ENCODE measurements at regions not wholly inside any gene's neighbourhood (a gene's known extent, or its start where the extent isn't known, plus 50 kb on each side); places are given as distances from the start of the nearest gene placed in this dataset.

GRCh38 chr6:22067122-22067521 lies 229.7 kb downstream of the PRL start (continued):
- TF ChIP-seq, protein P1, sequence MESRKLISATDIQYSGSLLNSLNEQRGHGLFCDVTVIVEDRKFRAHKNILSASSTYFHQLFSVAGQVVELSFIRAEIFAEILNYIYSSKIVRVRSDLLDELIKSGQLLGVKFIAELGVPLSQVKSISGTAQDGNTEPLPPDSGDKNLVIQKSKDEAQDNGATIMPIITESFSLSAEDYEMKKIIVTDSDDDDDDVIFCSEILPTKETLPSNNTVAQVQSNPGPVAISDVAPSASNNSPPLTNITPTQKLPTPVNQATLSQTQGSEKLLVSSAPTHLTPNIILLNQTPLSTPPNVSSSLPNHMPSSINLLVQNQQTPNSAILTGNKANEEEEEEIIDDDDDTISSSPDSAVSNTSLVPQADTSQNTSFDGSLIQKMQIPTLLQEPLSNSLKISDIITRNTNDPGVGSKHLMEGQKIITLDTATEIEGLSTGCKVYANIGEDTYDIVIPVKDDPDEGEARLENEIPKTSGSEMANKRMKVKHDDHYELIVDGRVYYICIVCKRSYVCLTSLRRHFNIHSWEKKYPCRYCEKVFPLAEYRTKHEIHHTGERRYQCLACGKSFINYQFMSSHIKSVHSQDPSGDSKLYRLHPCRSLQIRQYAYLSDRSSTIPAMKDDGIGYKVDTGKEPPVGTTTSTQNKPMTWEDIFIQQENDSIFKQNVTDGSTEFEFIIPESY (IDR thresholded peaks at IDR 0.05; ENCODE audit: borderline replicate concordance, low read depth): no peak

GRCh38 chr6:22067671-22068070 lies 229.2 kb downstream of the PRL start:
- Histone ChIP-seq H3K27ac (ENCODE audit: low read depth in 2 of 2, low read length in 1 of 2) (peak overlapping the region in 1 of 2 experiments; percentile 41; a peak in 1 of 4 replicates), H3K4me1 (ENCODE audit: control insufficient read depth in 1 of 2, insufficient read depth in 2 of 2, low read depth in 1 of 2, low read length in 1 of 2) (peaks cover 15 to 17% of the 10 kb centered on the region in 2 experiments; a peak in 2 of 4 replicates), H3K9ac (no peak overlapping the region), H4K20me1 (ENCODE audit: insufficient read depth) (no peaks in the 10 kb centered on the region), H3K27me3 (ENCODE audit: insufficient read depth) (no peaks in the 10 kb centered on the region), H3K4me2 (no peak overlapping the region), H3K79me2 (ENCODE audit: insufficient read depth) (no peaks in the 10 kb centered on the region), H3K9me3 (no peaks in the 10 kb centered on the region), H3F3A (replicated peaks; ENCODE audit: insufficient read depth) (peaks cover 8% of the 10 kb centered on the region), H3K36me3 (replicated peaks in 1 of 2; ENCODE audit: control insufficient read depth in 1 of 2, insufficient read depth in 2 of 2, low read length in 1 of 2) (peaks cover 0 to 3% of the 10 kb centered on the region in 2 experiments), H3K9me2 (no peaks in the 10 kb centered on the region), H3K4me3 (ENCODE audit: low read depth in 2 of 2, low read length in 1 of 2) (no peak overlapping the region), H2AFZ (ENCODE audit: low read depth) (no peak overlapping the region)
- no peak for DNase-seq
- ChIA-PET POLR2A (no interaction called here), CTCF (no interaction called here)
- 98% methylated on average over 2 of the region's 2 CpGs for WGBS (ENCODE audit: low lambda C conversion rate)
- no peak for TF ChIP-seq ELF1 (IDR thresholded peaks at IDR 0.05)
- TF ChIP-seq MEF2A (IDR thresholded peaks at IDR 0.05; ENCODE audit: borderline replicate concordance, low read depth): no peak
- no peak for TF ChIP-seq TCF12 (IDR thresholded peaks at IDR 0.05)
- no peak for TF ChIP-seq RFX5 (IDR thresholded peaks at IDR 0.05; ENCODE audit: low read length)
- no peak for TF ChIP-seq RAD21 (IDR thresholded peaks at IDR 0.05; ENCODE audit: low read length)
- TF ChIP-seq, protein P2, sequence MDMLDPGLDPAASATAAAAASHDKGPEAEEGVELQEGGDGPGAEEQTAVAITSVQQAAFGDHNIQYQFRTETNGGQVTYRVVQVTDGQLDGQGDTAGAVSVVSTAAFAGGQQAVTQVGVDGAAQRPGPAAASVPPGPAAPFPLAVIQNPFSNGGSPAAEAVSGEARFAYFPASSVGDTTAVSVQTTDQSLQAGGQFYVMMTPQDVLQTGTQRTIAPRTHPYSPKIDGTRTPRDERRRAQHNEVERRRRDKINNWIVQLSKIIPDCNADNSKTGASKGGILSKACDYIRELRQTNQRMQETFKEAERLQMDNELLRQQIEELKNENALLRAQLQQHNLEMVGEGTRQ (IDR thresholded peaks at IDR 0.05; ENCODE audit: borderline replicate concordance, low read depth, low read length): no peak
- TF ChIP-seq, protein P3, sequence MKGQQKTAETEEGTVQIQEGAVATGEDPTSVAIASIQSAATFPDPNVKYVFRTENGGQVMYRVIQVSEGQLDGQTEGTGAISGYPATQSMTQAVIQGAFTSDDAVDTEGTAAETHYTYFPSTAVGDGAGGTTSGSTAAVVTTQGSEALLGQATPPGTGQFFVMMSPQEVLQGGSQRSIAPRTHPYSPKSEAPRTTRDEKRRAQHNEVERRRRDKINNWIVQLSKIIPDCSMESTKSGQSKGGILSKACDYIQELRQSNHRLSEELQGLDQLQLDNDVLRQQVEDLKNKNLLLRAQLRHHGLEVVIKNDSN (IDR thresholded peaks at IDR 0.05; ENCODE audit: borderline replicate concordance, low read depth): no peak
- TF ChIP-seq RXRA (IDR thresholded peaks at IDR 0.05; ENCODE audit: borderline replicate concordance, low read depth): no peak

GRCh38 chr6:22068561-22069305 lies 228.1 kb downstream of the PRL start:
- DNase-seq: no peak
- H3K36me3 ChIP-seq (replicated peaks in 1 of 2; ENCODE audit: control insufficient read depth in 1 of 2, insufficient read depth in 2 of 2, low read length in 1 of 2): peaks cover 0 to 3% of the 10 kb centered on the region in 2 experiments
- no peaks in the 10 kb centered on the region for H3K79me2 ChIP-seq (ENCODE audit: insufficient read depth)
- no peak overlapping the region for H3K4me2 ChIP-seq
- H3K4me3 ChIP-seq (ENCODE audit: low read depth in 2 of 2, low read length in 1 of 2): no peak overlapping the region
- peak overlapping the region in 1 of 2 experiments; percentile 47; a peak in 1 of 4 replicates for H3K27ac ChIP-seq (ENCODE audit: low read depth in 2 of 2, low read length in 1 of 2)
- ChIA-PET POLR2A (interaction anchor here (1.3 kb wide), 1 partner anchor 472 kb away, joined by 3 read pairs; no protein-coding TSS in a partner anchor), CTCF (interaction anchor here (0.6 to 1.1 kb wide), 3 partner anchors 26 to 301 kb away, joined by 3 read pairs; no protein-coding TSS in a partner anchor)
- 80% methylated on average over 4 of the region's 4 CpGs for WGBS (ENCODE audit: low lambda C conversion rate)
- H2AFZ ChIP-seq (ENCODE audit: low read depth): no peak overlapping the region
- no peak overlapping the region for H3K9ac ChIP-seq
- H3F3A ChIP-seq (replicated peaks; ENCODE audit: insufficient read depth): peaks cover 8% of the 10 kb centered on the region
- peaks cover 15 to 21% of the 10 kb centered on the region in 2 experiments; a peak in 2 of 4 replicates for H3K4me1 ChIP-seq (ENCODE audit: control insufficient read depth in 1 of 2, insufficient read depth in 2 of 2, low read depth in 1 of 2, low read length in 1 of 2)
- H3K9me3 ChIP-seq: no peaks in the 10 kb centered on the region
- H4K20me1 ChIP-seq (ENCODE audit: insufficient read depth): no peaks in the 10 kb centered on the region
- H3K9me2 ChIP-seq: no peaks in the 10 kb centered on the region
- no peaks in the 10 kb centered on the region for H3K27me3 ChIP-seq (ENCODE audit: insufficient read depth)
- TF ChIP-seq MEF2A (IDR thresholded peaks at IDR 0.05; ENCODE audit: borderline replicate concordance, low read depth) (no peak), TCF12 (IDR thresholded peaks at IDR 0.05) (no peak), GATA2 (CRISPR knock-in tag; IDR thresholded peaks at IDR 0.05) (no peak), TEAD4 (IDR thresholded peaks at IDR 0.05; ENCODE audit: borderline replicate concordance, insufficient read depth) (no peak), MAX (IDR thresholded peaks at IDR 0.05; ENCODE audit: low read depth) (no peak), MXI1 (IDR thresholded peaks at IDR 0.05; ENCODE audit: low read depth, low read length) (no peak), NRF1 (IDR thresholded peaks at IDR 0.05; ENCODE audit: low read depth, low read length) (no peak), FOXM1 (IDR thresholded peaks at IDR 0.05; ENCODE audit: low read depth) (no peak), FOSL2 (IDR thresholded peaks at IDR 0.05; ENCODE audit: borderline replicate concordance, low read depth) (no peak), SIN3A (IDR thresholded peaks at IDR 0.05; ENCODE audit: borderline replicate concordance, low read depth, low read length) (no peak), YY1 (IDR thresholded peaks at IDR 0.05; ENCODE audit: low read depth) (no peak), ELF1 (IDR thresholded peaks at IDR 0.05) (no peak)
- TF ChIP-seq, protein P3 (IDR thresholded peaks at IDR 0.05; ENCODE audit: borderline replicate concordance, low read depth): no peak
- TF ChIP-seq, protein P4, sequence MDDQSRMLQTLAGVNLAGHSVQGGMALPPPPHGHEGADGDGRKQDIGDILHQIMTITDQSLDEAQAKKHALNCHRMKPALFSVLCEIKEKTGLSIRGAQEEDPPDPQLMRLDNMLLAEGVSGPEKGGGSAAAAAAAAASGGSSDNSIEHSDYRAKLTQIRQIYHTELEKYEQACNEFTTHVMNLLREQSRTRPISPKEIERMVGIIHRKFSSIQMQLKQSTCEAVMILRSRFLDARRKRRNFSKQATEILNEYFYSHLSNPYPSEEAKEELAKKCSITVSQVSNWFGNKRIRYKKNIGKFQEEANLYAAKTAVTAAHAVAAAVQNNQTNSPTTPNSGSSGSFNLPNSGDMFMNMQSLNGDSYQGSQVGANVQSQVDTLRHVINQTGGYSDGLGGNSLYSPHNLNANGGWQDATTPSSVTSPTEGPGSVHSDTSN (IDR thresholded peaks at IDR 0.05): no peak
